ENCODE measurements at regions not wholly inside any gene's neighbourhood (a gene's known extent, or its start where the extent isn't known, plus 50 kb on each side); places are given as distances from the start of the nearest gene placed in this dataset.

DNA sequence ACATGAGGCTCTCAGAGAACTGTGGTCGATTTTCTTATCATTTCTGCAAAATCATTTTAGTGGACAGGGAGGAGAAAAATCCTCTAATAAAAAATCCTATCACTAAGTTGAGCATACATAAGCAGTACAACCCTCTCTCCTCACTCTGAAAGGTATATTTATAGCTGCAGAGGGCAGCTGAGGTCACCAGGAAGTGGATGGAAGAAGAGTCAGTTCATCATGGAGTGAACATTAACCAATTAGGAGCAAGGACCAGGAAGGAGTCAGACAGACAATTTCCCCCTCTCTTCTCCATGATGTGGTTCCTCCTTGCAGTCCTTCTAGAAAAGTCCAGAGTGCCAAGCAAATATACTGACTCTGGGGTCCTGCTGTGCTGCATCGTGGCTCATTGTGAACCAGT, 253.7 kb downstream of the TOX3 start:
- Histone ChIP-seq H3K9me3 (ENCODE audit: control insufficient read depth in 1 of 2, insufficient read depth in 1 of 2, low read length in 2 of 2) (no peaks in the 10 kb centered on the region), H3K27ac (ENCODE audit: low read depth in 1 of 2, low read length in 2 of 2) (no peak overlapping the region), H3K4me1 (ENCODE audit: insufficient read depth, low read length) (no peaks in the 10 kb centered on the region), H3K27me3 (ENCODE audit: control insufficient read depth in 1 of 2, insufficient read depth in 2 of 2, low read length in 2 of 2) (no peaks in the 10 kb centered on the region), H3K36me3 (ENCODE audit: insufficient read depth, low read length) (no peaks in the 10 kb centered on the region), H3K4me3 (ENCODE audit: low read length) (no peak overlapping the region)
- H3K36me3 Mint-ChIP-seq (ENCODE audit: low read depth), result no peaks in the 10 kb centered on the region
- H3K4me3 Mint-ChIP-seq, result no peak overlapping the region
- ATAC-seq (ENCODE audit: poor library complexity), result no peak
- H3K27me3 Mint-ChIP-seq, result no peaks in the 10 kb centered on the region
- TF ChIP-seq, protein P1, sequence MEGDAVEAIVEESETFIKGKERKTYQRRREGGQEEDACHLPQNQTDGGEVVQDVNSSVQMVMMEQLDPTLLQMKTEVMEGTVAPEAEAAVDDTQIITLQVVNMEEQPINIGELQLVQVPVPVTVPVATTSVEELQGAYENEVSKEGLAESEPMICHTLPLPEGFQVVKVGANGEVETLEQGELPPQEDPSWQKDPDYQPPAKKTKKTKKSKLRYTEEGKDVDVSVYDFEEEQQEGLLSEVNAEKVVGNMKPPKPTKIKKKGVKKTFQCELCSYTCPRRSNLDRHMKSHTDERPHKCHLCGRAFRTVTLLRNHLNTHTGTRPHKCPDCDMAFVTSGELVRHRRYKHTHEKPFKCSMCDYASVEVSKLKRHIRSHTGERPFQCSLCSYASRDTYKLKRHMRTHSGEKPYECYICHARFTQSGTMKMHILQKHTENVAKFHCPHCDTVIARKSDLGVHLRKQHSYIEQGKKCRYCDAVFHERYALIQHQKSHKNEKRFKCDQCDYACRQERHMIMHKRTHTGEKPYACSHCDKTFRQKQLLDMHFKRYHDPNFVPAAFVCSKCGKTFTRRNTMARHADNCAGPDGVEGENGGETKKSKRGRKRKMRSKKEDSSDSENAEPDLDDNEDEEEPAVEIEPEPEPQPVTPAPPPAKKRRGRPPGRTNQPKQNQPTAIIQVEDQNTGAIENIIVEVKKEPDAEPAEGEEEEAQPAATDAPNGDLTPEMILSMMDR (IDR thresholded peaks at IDR 0.05), result no peak
- DNase-seq, result no peak
- CTCF ChIA-PET, result no interaction called here
- POLR2A ChIA-PET, result no interaction called here
- peaks cover 3% of the 10 kb centered on the region for H3K9me3 Mint-ChIP-seq
- intact Hi-C loops (cut with DNase I, micrococcal nuclease), result no loop called here
- no peak overlapping the region for H3K27ac Mint-ChIP-seq
- no peaks in the 10 kb centered on the region for H3K4me1 Mint-ChIP-seq (ENCODE audit: low read depth)

GRCh38 chr16:52283584-52284375, 263.2 kb downstream of the TOX3 start:
- no peak overlapping the region for H3K27ac ChIP-seq (ENCODE audit: low read depth in 1 of 2, low read length in 2 of 2)
- Mint-ChIP-seq H3K4me1 (ENCODE audit: low read depth) (no peaks in the 10 kb centered on the region), H3K4me3 (no peak overlapping the region), H3K27me3 (no peaks in the 10 kb centered on the region), H3K9me3 (peaks cover 7% of the 10 kb centered on the region), H3K36me3 (ENCODE audit: low read depth) (no peaks in the 10 kb centered on the region), H3K27ac (no peak overlapping the region)
- H3K4me3 ChIP-seq (ENCODE audit: low read length), result no peak overlapping the region
- H3K9me3 ChIP-seq (ENCODE audit: control insufficient read depth in 1 of 2, insufficient read depth in 1 of 2, low read length in 2 of 2), result no peaks in the 10 kb centered on the region
- ChIA-PET POLR2A (no interaction called here), CTCF (no interaction called here)
- intact Hi-C loops (cut with DNase I, micrococcal nuclease), result no loop called here
- ATAC-seq (ENCODE audit: poor library complexity) (no peak), DNase-seq (no peak)
- no peaks in the 10 kb centered on the region for H3K27me3 ChIP-seq (ENCODE audit: control insufficient read depth in 1 of 2, insufficient read depth in 2 of 2, low read length in 2 of 2)
- TF ChIP-seq, protein P1 (IDR thresholded peaks at IDR 0.05), result no peak
- no peaks in the 10 kb centered on the region for H3K36me3 ChIP-seq (ENCODE audit: insufficient read depth, low read length)
- no peaks in the 10 kb centered on the region for H3K4me1 ChIP-seq (ENCODE audit: insufficient read depth, low read length)

- TF ChIP-seq, protein P1 (IDR thresholded peaks at IDR 0.05), result no peak
- Histone ChIP-seq H3K4me3 (ENCODE audit: low read length) (no peak overlapping the region), H3K27me3 (ENCODE audit: control insufficient read depth in 1 of 2, insufficient read depth in 2 of 2, low read length in 2 of 2) (no peaks in the 10 kb centered on the region), H3K27ac (ENCODE audit: low read depth in 1 of 2, low read length in 2 of 2) (no peak overlapping the region), H3K4me1 (ENCODE audit: insufficient read depth, low read length) (no peaks in the 10 kb centered on the region), H3K36me3 (ENCODE audit: insufficient read depth, low read length) (no peaks in the 10 kb centered on the region), H3K9me3 (ENCODE audit: control insufficient read depth in 1 of 2, insufficient read depth in 1 of 2, low read length in 2 of 2) (no peaks in the 10 kb centered on the region)
- Mint-ChIP-seq H3K4me1 (ENCODE audit: low read depth) (no peaks in the 10 kb centered on the region), H3K4me3 (no peak overlapping the region), H3K27ac (no peak overlapping the region), H3K9me3 (peaks cover 7% of the 10 kb centered on the region), H3K36me3 (ENCODE audit: low read depth) (no peaks in the 10 kb centered on the region), H3K27me3 (no peaks in the 10 kb centered on the region)
- intact Hi-C loops (cut with DNase I, micrococcal nuclease), result no loop called here
- no peak for ATAC-seq (ENCODE audit: poor library complexity)
- ChIA-PET POLR2A (no interaction called here), CTCF (no interaction called here)
- no peak for DNase-seq
Observed at GRCh38 chr16:52283018-52283417, 263.9 kb downstream of the TOX3 start.
